Stimulated activated CD8-positive, alpha-beta memory T cell treated with anti-CD3 and anti-CD28 coated beads, Interleukin-2, amount 100 ng/mL, for 1 hour (primary cell): ENCODE measurements at regions not wholly inside any gene's neighbourhood (a gene's known extent, or its start where the extent isn't known, plus 50 kb on each side); places are given as distances from the start of the nearest gene placed in this dataset.

Source experiments
- DNase-seq, 2 donors: peaks; one replicate each; pipeline ENCODE4 v3.0.0-alpha.2; 2020; ENCODE audit warnings: low read depth in 2 of 2

DNA sequence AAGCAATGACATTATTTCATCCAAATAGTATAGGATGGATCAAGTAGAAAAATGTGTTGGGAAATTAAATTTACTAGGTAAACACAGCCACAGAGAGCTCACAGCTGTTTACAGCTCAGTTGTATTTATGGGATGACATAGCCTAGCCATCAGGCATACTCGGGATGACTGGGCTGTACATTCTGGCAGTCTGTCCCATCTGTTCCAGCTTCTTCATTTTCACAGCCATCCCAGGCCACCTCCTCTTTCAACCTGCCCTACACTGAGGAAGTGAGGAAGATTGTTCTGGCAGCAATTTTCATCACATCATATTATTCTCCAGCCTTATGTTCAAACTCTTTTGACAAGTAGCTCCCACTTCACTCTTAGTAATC lies 98.4 kb upstream of the PFN2 start:
- DNase-seq, result no peak

DNA sequence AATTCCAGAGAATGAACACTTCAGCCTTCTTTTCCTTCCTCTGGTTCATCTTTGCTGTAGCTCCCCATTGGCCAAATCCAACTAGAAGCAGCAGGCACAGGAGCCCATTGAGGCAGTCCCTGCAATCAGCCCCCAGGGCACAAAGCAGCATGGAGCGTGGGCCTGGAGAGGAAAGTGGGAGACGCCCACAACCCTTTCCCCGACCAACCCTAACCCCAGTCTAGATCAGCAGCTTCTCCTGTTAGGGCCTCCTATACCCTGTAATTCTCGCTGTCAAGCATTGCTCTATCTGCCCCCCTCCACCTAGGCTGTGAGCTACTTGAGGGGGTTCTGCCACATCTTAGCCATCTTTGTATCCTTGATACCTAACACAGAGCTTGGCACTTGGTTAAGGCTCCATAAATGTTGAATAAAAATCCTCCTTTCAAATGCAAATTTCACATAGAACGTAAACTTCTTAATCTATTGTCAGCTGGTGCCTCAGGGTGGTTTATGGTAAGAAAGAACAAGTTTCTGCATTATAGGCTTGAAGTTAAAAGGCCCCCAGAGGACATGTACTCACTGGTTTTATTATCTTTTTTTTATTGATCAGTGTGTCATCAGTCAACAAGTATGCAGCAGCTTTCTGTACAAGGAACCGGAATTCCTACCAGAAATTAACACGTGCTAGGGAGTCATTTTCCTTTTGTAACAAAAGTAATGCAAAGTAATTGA lies 97.9 kb upstream of the PFN2 start:
- no peak for DNase-seq

DNA sequence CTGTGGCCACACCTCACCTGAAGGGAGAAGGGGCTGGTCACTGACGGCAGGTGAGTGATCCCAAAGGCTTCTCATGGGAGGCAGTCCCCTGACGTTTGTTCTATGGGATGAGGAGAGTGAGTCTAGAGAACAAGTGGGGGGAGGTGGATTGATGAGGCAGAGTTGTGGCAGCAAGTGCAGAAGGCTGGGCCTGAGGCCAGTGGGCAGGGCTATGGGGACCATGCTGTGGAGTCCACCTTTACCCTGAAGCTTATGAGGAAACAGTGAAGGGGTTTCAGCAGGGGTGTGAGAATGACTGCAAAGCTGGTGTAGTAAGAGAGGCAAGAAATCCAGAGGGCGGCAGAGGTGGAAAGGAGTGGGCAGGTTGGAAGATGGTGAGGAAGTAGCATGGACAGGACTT lies 96.9 kb upstream of the PFN2 start:
- DNase-seq, result no peak

DNA sequence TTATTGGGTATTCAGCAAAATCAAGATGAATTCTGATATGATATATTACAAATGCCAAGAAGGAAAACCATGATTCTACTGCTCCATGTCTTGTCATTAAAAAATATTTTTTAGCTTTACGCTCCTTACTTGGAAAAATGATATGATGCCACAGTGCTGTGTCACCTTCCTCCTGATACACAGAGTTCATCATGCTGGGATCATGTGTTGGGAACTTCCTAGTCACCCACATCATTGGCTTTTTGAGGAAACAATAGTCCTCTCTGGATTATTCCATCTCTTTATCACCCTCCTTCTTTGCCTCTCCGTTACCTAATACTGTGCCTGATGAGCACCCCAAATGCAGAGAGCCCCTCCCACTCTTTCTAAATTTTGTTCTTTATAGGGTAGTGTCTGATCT lies 94.3 kb upstream of the PFN2 start:
- no peak for DNase-seq

- no peak for DNase-seq
Observed at GRCh38 chr3:150063237-150063636, 92.5 kb upstream of the PFN2 start.

GRCh38 chr3:150062492-150062891 lies 91.8 kb upstream of the PFN2 start:
- no peak for DNase-seq

DNA sequence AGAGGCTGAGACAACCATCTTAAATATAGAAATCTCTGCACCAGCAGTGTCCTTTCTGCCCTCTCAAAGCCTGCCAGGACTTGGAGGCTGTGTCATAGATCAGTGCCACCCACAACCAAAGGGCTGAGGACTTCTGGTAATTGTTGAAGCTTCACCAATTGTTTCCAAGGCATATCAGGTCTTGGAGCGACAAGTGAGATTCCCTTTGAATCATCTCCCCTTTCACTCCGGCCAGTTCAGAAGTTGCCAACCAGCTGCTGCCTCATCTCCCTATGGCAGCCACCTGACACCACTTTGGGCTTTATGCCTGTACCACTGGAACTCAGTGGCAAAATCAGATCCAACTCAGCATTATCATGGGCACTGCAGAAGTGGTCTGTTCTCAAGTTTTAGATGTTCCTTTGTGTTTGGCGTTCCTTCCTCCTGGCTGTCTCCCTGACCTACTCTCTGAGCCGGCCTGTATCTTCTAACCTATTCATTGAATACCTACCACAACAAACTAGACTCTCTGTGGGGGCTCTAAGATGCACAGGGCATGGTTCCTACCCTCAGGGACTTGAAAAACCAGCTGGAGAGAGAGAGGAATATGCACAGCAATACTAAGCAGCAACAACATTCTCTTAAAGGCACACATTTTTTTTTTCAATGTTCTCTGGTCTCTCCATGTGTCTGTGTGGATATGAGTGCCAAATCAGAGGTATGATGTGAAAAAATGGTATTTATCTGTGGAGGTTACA lies 90.8 kb upstream of the PFN2 start:
- no peak for DNase-seq

DNA sequence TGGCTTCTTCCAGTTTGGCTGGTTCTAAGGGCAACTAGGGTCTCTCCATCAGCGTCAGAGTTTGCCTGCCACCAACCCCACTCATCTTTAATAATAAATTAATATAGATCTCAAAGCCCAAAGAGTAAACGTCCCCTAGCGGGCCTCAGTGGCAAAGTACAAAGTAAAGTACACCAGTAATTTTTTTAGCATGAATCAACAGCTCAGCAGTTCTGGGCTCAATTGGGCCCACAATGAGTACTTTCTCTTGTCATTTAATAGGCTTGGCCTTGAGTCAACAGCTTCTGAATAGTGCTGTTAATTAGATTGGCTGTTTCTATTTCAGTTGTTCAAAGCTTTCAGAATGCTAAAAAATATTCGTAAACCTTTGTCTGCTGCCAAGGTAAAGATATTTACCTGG lies 89.0 kb upstream of the PFN2 start:
- no peak for DNase-seq

DNA sequence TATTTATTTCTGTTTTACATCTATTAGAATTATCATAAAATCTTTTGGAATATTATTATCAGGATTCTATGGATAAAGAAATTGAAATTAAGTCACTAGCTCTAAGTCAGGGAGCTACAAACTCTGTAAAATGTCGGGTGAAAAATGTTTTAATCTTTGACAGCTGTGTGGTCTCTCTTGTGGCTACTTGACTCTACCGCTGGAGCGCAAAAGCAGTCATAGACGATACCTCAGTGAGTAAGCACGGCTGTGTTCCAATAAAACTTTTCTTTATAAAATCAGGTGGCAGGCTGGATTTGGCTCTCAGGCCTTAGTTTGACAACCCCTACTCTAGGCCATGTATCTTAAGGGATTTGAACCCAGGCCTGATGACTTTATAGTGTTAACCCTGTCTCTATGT lies 88.5 kb upstream of the PFN2 start:
- DNase-seq, result no peak

DNA sequence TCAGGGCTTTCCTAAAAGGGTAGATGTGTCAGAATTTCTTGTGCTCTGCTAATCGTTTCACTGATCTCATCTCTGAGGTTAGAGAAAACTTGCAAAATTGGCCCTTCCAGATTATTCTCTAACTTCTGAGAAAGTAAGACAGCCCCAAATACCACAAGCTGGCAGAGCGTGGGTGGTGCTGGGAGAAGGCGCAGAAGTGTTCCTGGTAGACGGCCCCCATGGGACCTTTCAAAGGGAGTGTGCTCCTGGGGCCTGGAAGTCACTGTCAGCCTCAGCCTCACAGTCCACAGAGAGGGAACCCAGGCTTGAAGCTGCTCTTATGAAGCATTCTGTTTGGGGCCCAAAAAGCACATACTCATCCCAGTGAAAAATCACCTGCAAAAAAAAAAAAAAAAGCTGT lies 86.5 kb upstream of the PFN2 start:
- no peak for DNase-seq

- no peak for DNase-seq
Observed at GRCh38 chr3:150055332-150055731, 84.6 kb upstream of the PFN2 start.

- no peak for DNase-seq
Observed at GRCh38 chr3:150054635-150055034, 83.9 kb upstream of the PFN2 start.

DNA sequence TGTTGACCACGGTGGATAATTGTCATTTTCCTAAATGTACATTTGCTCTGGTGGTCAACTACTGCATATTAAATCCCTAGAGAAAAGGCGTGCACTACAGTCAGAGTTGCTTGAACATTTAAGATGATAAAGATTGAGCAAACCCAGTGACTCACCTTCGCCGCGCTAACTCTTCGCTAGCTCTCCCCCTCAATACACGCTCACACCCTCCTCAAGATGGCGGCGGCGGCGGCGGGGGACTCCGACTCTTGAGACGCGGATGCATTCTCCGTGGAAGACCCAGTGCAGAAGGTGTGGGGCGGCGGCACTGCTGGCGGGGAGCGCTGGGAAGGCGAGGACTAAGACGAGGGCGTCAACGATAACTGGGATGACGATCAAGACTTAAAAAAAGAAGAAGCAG lies 79.8 kb upstream of the PFN2 start:
- DNase-seq, result no peak

GRCh38 chr3:150049317-150049716 lies 78.6 kb upstream of the PFN2 start:
- DNase-seq, result no peak

GRCh38 chr3:150041877-150042276 lies 71.2 kb upstream of the PFN2 start:
- DNase-seq, result no peak

- DNase-seq, result no peak
Observed at GRCh38 chr3:150040097-150040496, 69.4 kb upstream of the PFN2 start.

GRCh38 chr3:150038830-150039229 lies 68.1 kb upstream of the PFN2 start:
- DNase-seq, result no peak

- DNase-seq, result no peak
Observed at GRCh38 chr3:150036780-150037179, 66.1 kb upstream of the PFN2 start.

DNA sequence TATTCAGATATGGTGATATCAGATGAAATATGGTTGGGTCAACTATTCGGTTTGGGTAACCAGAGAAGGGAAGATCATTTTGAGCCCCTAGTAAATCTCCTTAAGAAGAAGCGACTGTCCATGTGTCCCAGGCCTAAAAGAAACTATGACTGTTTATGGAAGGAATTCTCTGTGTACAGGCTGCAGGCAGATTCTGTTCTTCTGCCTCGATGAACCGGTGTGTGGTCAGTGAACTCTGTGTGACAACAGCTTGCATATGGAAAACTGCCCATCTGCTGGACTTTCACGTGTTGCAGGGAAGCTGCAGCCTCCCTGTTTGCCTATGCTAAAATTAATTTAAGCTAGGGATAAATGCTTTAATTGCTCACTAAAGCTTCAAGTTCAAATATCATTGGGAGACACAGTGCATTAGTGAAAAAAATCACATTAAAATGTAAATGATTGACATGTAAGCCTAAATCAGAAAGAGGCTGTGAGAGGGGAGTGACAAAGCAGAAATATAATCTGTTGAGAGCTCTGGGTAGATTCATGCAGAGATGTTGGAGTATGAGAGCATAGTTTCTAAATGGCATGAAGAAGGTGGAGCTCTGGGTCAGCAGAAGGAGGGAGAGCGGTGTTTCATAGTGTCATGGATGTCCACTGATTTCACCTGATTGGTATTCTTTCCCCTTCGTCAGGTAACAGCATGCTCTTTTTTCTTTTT lies 65.4 kb upstream of the PFN2 start:
- no peak for DNase-seq

DNA sequence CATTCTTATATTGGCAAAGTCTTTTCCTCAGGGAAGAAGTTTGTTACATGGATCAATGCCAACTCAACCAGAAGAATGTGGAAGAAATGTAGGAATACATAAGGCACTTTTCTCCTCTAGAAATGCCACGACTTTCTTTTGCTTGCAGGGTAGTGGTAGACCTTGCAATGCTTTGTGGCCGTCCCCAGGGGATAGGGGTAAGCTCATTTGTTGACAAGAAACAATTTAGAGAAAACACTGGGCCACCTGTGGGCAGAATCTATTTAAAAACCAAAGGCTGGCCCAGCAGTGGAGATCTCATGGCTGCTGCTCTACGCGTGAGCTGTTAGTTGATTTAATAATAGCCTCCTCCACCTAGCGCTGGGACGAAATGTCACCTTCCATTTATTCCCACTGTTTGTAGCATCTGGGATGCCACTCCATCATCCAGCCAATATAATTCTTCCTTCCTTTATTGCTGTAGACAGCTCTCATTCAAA lies 64.6 kb upstream of the PFN2 start:
- DNase-seq, result no peak

- DNase-seq, result no peak
Observed at GRCh38 chr3:150033721-150034120, 63.0 kb upstream of the PFN2 start.

GRCh38 chr3:150030841-150031240 lies 60.1 kb upstream of the PFN2 start:
- no peak for DNase-seq

DNA sequence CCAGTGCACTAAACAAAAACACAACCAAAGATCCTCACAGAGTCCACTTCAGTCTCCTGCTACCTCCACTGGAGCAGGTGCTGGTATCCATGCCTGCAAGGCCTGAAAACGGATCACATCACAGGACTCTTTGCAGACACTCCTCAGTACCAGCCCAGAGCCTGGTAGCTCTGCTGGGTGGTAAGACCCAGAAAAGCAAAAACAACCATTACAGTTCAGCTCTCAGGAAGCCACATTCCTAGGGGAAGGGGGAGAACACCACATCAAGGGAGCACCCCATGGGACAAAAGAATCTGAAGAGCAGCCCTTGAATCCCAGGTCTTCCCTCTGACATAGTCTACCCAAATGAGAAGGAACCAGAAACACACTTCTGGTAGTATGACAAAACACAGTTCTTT lies 52.5 kb upstream of the PFN2 start:
- DNase-seq, result no peak
